Astrocyte of the spinal cord (primary cell): ENCODE measurements at regions not wholly inside any gene's neighbourhood (a gene's known extent, or its start where the extent isn't known, plus 50 kb on each side); places are given as distances from the start of the nearest gene placed in this dataset.

Experiments
- DNase-seq: peaks from one replicate; pipeline ENCODE4 v3.0.0; 2011; ENCODE audit warnings: low read depth, low spot score
- H3K4me3 ChIP-seq: 2 replicates; pipeline ENCODE4 v1.5.1; 2011; ENCODE audit warnings: low read depth, mild to moderate bottlenecking, low read length, moderate library complexity
- in situ Hi-C: cut with HindIII; loops from 2 replicates; pipeline ENCODE4 v1.10.0; 2017; ENCODE audit warnings: low sequenced_read_pairs
- TF ChIP-seq, protein P1 (sequence below): IDR thresholded peaks from 2 replicates; pipeline ENCODE4 v1.5.1; 2012; ENCODE audit warnings: low read depth, mild to moderate bottlenecking, low read length, inconsistent platforms

DNA sequence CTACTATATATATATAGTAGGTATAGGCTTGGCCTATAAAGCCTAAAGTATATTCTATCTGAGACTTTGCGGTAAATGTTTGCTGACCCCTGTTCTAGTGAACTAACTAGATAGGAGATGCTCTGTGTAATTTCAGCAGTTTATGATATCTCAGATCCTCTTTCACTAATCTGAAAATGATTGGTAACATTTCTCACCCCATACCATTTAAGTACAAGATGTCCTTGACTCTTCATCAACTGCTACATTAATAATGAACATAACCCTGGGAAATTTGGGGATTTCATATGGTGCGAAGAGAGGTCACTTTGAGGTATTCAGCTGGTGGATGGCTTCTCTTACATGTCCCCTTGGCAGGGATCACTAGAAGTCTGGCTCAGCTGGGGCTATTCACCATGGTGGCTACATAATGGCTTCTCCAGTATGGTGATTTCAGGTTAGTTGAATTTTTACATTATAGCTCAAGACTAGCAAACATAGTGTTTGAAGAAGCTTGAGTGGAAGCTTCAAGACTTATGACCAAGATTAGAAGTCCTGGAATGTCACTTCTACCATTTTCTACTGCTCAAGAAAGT is 103.6 kb upstream of the MYCBP2 start:
- H3K4me3 ChIP-seq, result no peak overlapping the region
- TF ChIP-seq, protein P1, sequence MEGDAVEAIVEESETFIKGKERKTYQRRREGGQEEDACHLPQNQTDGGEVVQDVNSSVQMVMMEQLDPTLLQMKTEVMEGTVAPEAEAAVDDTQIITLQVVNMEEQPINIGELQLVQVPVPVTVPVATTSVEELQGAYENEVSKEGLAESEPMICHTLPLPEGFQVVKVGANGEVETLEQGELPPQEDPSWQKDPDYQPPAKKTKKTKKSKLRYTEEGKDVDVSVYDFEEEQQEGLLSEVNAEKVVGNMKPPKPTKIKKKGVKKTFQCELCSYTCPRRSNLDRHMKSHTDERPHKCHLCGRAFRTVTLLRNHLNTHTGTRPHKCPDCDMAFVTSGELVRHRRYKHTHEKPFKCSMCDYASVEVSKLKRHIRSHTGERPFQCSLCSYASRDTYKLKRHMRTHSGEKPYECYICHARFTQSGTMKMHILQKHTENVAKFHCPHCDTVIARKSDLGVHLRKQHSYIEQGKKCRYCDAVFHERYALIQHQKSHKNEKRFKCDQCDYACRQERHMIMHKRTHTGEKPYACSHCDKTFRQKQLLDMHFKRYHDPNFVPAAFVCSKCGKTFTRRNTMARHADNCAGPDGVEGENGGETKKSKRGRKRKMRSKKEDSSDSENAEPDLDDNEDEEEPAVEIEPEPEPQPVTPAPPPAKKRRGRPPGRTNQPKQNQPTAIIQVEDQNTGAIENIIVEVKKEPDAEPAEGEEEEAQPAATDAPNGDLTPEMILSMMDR, result no peak
- DNase-seq, result no peak
- in situ Hi-C loops, result no loop called here

DNA sequence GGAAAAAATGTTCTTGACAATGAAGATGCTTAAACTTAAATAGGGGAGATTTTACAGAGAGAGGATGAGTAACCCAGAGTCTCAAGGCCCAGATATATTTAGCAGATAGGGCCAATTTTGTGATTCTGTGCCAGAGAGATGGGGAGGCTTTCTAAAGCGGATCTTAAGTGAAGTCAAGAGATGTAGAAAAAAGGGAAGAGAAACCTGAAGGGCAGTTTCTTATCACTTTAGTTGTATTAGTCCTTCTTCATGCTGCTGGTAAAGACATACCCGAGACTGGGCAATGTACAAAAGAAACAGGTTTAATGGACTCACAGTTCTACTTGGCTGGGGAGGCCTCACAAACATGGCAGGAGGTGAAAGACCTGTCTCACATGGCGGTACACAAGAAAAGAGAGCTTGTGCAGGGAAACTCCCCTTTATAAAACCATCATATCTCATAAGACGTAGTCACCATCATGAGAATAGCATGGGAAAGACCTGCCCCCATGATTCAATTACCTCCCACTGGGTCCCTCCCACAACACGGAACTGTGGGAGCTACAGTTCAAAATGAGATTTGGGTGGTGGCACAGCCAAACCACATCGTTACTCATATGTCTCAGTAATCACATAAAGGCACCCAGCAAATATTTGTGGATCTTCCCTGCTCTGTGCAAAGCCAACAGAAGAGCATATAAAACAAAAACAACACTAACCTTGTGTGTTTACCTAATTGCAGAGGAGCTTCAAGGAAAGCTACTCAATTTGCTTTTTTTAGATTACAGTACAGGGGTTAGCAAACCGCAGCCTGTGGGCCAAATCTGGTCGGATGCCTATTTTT is 102.6 kb upstream of the MYCBP2 start:
- peak; percentile 68 for DNase-seq
- H3K4me3 ChIP-seq, result no peak overlapping the region
- in situ Hi-C loops, result no loop called here
- TF ChIP-seq, protein P1, result no peak

DNA sequence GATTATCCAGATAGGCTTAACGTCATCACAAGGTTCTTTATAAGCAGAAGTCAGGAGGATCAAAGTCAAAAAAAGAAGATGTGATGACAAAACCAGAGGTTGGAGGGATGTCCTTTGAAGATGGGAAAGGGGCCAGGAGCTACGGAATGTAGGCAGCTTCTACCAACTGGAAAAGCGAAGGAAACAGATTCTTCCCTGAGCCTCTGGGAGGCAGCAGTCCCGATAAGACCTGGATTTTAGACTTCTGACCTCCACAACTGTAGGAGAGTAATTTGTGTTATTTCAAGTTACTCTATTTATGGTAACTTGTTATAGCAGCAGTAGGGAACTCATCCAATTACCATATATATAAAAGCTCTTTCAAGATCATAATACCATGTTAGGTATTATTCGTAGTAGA is 98.8 kb upstream of the MYCBP2 start:
- DNase-seq, result no peak
- H3K4me3 ChIP-seq, result no peak overlapping the region
- TF ChIP-seq, protein P1, result no peak
- in situ Hi-C loops, result no loop called here

DNA sequence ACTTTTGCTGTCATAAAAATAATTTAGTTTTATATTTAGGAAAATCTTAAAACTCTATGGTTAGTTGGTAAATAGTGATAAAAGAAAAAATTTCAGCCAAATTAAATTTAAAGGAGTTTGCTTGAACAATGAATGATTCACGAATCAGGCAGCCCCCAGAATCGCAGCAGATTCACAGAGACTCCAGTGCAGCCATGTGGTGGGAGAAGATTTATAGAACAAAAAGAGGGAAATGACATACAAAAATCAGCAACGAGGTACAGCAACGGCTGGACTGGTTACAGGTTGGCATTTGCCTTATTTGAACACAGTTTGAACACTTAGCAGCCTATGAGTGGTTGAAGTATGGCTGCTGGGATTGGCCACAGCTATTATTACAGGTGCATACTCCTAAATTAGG is 96.4 kb upstream of the MYCBP2 start:
- H3K4me3 ChIP-seq, result no peak overlapping the region
- no peak for DNase-seq
- in situ Hi-C loops, result no loop called here
- TF ChIP-seq, protein P1, result no peak

DNA sequence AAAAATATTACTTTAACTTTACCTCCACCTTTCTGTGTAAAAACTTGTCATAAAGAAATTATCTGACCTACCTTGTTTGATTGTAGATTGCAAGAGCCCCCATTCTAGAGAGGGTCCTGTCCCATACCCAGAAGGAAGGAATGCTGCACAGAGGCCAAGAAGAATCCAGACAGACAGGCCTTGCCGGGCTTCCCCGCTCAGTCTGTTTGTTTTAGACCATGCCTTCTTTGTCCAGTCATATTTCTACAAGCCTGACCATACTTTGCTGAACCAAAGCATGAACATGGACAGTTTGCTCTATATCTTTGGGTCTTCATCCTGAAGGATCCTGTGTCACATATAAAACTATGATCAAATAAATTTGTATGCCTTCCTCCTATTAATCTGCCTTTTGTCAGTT is 95.8 kb upstream of the MYCBP2 start:
- TF ChIP-seq, protein P1, result no peak
- DNase-seq, result no peak
- H3K4me3 ChIP-seq, result no peak overlapping the region
- in situ Hi-C loops, result no loop called here

DNA sequence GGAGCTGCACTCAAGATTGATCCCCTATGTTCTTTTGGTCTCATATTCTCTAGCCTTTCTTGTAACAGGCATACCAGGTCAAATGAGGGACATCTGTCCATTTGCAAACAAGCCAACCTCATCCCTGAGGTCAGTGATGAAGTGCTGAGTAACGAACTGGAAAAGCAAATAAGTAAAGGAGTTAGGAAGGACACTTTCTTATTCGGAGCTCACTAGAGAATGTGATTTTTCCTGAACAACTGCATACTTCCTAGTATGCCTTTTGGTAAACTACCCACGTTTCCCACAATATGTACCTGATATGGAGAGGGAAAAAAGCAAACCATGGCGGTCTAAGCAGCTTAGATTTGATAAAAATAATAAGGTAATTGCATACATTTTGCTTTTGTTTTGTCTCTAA is 91.0 kb upstream of the MYCBP2 start:
- DNase-seq, result no peak
- in situ Hi-C loops, result no loop called here
- TF ChIP-seq, protein P1, result no peak

More for the DNA sequence above, 91.0 kb upstream of the MYCBP2 start:
- H3K4me3 ChIP-seq, result no peak overlapping the region
